GM23248 (cell line): ENCODE measurements at regions not wholly inside any gene's neighbourhood (a gene's known extent, or its start where the extent isn't known, plus 50 kb on each side); places are given as distances from the start of the nearest gene placed in this dataset.

Source experiments
- EZH2 ChIP-seq: fragments of 200-600 bp; sonication (generic); IDR thresholded peaks from 2 replicates; pipeline ENCODE4 v1.6.1; 2018; ENCODE audit warnings: antibody characterized with exemption, mild to moderate bottlenecking; ENCODE audit not compliant: insufficient read depth, poor library complexity, severe bottlenecking
- EZH2phosphoT487 ChIP-seq: fragments of 200-600 bp; sonication (generic); IDR thresholded peaks from 2 replicates; pipeline ENCODE4 v1.6.1; 2018; ENCODE audit warnings: antibody characterized with exemption, moderate library complexity, mild to moderate bottlenecking, low read depth; ENCODE audit not compliant: insufficient read depth

DNA sequence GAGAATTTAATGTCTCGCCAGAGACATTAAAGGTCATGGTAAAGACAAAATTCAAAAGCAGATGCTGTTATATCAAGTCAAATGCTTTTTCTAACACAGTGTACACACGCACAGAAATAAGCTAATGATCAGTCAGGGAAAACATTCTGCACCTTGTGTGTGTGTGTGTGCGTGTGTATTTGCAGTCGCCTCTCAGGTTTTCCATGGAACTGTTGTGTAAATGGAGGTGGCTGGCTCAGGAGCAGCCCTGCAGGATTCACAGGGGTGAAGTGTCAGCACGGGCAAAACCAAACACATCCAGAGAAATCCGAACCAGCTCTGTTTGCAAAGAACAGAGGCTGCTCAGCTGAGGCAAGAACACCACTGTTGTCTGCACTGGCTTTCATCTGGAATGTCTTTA lies 76.2 kb upstream of the YWHAQ start:
- TF ChIP-seq EZH2 (no peak), EZH2phosphoT487 (no peak)
